ENCODE measurements at regions not wholly inside any gene's neighbourhood (a gene's known extent, or its start where the extent isn't known, plus 50 kb on each side); places are given as distances from the start of the nearest gene placed in this dataset.

DNA sequence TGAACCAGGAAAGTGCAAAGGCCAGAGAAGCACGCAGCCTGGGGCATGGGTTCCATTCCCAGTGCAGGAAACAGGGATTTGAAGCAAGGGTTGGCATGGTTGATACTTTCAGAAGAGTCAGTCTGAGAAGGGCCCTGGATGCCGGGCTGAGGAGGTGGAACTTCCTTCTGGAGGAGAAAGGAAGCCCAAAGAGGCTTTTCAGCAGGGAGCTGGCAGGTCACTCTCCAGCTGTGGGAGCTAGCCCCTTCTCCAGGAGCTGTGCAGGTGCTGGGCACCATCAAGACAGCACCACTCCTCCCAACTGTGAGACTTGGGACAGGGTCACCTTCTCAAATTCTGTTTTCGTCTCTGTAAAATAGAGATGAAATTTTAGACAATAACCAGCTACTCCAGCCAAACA, 169.8 kb downstream of the ZNF248 start:
- POLR2A ChIA-PET = no interaction called here
- no peak for DNase-seq (ENCODE audit: extremely low spot score)
- CTCF ChIA-PET = no interaction called here
- TF ChIP-seq SUZ12 (IDR thresholded peaks at IDR 0.05) (no peak), SP1 (IDR thresholded peaks at IDR 0.05) (no peak), L3MBTL2 (conservative IDR thresholded peaks at IDR 0.05) (no peak), LEF1 (IDR thresholded peaks at IDR 0.05; ENCODE audit: borderline replicate concordance) (no peak), TARDBP (IDR thresholded peaks at IDR 0.05) (no peak), CTBP1 (IDR thresholded peaks at IDR 0.05; ENCODE audit: borderline replicate concordance) (no peak), NFRKB (IDR thresholded peaks at IDR 0.05) (no peak), ARNT (IDR thresholded peaks at IDR 0.05) (no peak)

DNA sequence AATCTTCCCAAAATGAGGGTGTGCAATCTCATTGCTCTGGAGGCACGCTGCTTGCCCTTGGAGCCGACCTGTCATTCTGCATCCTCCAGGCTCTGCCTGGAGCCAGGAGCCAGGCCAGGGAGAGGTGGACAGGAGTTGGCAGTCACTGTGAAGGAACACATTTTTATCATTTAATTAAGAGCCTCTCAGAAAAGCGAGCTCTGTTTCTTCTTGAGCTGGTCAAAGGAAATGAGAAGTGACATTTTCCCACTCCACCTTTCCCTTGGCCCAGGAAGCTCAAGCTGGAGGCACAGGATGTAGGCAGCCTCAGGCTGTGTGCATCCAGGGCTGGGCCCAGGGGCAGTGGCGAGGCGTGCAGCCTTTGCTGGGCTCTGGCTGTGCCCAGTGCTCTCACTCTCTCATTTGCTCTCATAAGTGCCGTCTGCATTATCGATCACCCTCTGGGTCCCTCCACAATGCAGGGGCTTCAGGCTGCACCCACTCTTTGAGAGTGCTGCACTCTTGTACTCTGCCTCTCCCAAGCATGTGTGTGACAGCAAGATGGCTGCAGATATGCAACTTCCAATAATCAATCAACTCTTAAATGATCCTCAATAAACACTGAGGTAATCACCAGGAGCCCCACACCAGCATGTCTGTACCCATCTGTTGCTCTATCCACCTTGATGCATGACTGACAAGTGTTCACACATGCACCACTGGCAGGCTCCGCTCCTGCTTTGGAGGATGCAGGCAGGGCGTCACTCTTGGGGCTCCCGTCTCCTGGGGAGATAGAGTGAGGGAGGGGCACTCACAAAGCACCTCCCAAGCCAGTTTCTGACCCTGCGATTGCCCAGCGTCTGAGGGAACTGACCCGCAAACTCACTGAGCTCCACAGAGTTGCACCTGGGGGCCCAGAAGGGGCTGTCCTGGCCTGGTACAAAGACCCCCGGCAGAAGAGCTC, 171.4 kb downstream of the ZNF248 start:
- no peak for TF ChIP-seq ARNT (IDR thresholded peaks at IDR 0.05)
- no peak for TF ChIP-seq FOXK2 (IDR thresholded peaks at IDR 0.05)
- no peak for TF ChIP-seq BHLHE40 (IDR thresholded peaks at IDR 0.05; ENCODE audit: borderline replicate concordance)
- no peak for TF ChIP-seq SUZ12 (IDR thresholded peaks at IDR 0.05)
- TF ChIP-seq HDGF (IDR thresholded peaks at IDR 0.05; ENCODE audit: borderline replicate concordance) = no peak
- TF ChIP-seq ELF4 (IDR thresholded peaks at IDR 0.05) = no peak
- no peak for TF ChIP-seq FOXM1 (IDR thresholded peaks at IDR 0.05; ENCODE audit: borderline replicate concordance)
- TF ChIP-seq, protein P1, sequence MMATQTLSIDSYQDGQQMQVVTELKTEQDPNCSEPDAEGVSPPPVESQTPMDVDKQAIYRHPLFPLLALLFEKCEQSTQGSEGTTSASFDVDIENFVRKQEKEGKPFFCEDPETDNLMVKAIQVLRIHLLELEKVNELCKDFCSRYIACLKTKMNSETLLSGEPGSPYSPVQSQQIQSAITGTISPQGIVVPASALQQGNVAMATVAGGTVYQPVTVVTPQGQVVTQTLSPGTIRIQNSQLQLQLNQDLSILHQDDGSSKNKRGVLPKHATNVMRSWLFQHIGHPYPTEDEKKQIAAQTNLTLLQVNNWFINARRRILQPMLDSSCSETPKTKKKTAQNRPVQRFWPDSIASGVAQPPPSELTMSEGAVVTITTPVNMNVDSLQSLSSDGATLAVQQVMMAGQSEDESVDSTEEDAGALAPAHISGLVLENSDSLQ (IDR thresholded peaks at IDR 0.05) = no peak
- no peak for DNase-seq (ENCODE audit: extremely low spot score)
- CTCF ChIA-PET = no interaction called here
- POLR2A ChIA-PET = no interaction called here

DNA sequence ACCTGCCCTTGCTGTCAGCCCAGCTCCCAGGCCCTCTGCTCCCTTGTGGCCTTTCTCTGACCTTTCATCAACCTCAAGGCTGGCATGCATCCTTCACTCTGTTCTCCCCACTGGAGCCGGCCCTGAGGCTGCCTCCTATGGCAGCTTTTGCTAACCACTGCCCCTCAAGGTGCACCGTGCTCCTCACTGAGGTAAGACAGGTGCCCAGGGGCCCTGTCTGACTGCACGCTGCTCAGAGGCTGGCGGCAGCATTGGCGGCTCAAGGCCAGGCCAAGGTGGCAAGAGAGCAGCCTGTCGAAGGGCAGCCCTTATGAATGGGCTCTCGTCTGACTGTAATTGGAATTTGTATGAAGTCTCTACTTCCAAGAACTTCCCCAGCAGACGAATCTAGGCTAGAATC, 172.6 kb downstream of the ZNF248 start:
- TF ChIP-seq ELF4 (IDR thresholded peaks at IDR 0.05) = no peak
- no peak for TF ChIP-seq FOXM1 (IDR thresholded peaks at IDR 0.05; ENCODE audit: borderline replicate concordance)
- TF ChIP-seq SP1 (IDR thresholded peaks at IDR 0.05) = no peak
- TF ChIP-seq HDGF (IDR thresholded peaks at IDR 0.05; ENCODE audit: borderline replicate concordance) = no peak
- no peak for TF ChIP-seq LEF1 (IDR thresholded peaks at IDR 0.05; ENCODE audit: borderline replicate concordance)
- no peak for TF ChIP-seq TARDBP (IDR thresholded peaks at IDR 0.05)
- no peak for TF ChIP-seq NFRKB (IDR thresholded peaks at IDR 0.05)
- TF ChIP-seq, protein P1 (IDR thresholded peaks at IDR 0.05) = no peak
- no peak for TF ChIP-seq BHLHE40 (IDR thresholded peaks at IDR 0.05; ENCODE audit: borderline replicate concordance)
- TF ChIP-seq SUZ12 (IDR thresholded peaks at IDR 0.05) = no peak
- TF ChIP-seq FOXA1 (IDR thresholded peaks at IDR 0.05) = no peak
- TF ChIP-seq ZNF384 (IDR thresholded peaks at IDR 0.05) = no peak
- no peak for TF ChIP-seq ARNT (IDR thresholded peaks at IDR 0.05)
- no peak for TF ChIP-seq L3MBTL2 (conservative IDR thresholded peaks at IDR 0.05)
- no peak for TF ChIP-seq FOXK2 (IDR thresholded peaks at IDR 0.05)
- no peak for TF ChIP-seq CTBP1 (IDR thresholded peaks at IDR 0.05; ENCODE audit: borderline replicate concordance)
- no peak for DNase-seq (ENCODE audit: extremely low spot score)
- CTCF ChIA-PET = no interaction called here
- POLR2A ChIA-PET = no interaction called here

DNA sequence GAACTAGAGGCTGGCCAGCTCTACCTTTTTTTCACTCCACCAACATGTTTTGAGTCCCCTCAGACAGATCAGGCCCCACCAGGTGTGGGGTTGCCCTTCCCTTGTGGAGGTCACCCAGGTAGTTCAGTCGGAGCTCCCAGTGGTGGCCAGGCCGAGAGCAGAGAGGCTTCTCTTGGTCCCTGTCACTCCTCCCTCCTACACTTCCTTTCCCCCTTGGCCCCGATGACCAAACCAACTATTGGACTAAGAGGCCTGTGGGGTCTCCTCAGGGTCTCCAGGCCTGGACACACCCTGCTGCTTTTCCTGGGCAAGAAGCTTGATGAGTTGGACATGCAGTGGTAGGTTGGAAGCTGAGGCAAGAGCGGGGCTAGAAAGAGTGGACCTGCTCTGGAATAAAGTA, 174.8 kb downstream of the ZNF248 start:
- ChIA-PET CTCF (no interaction called here), POLR2A (no interaction called here)
- no peak for DNase-seq (ENCODE audit: extremely low spot score)
- TF ChIP-seq ARNT (IDR thresholded peaks at IDR 0.05) = no peak
- TF ChIP-seq FOXK2 (IDR thresholded peaks at IDR 0.05) = no peak
- TF ChIP-seq LEF1 (IDR thresholded peaks at IDR 0.05; ENCODE audit: borderline replicate concordance) = no peak
- no peak for TF ChIP-seq SP1 (IDR thresholded peaks at IDR 0.05)

DNA sequence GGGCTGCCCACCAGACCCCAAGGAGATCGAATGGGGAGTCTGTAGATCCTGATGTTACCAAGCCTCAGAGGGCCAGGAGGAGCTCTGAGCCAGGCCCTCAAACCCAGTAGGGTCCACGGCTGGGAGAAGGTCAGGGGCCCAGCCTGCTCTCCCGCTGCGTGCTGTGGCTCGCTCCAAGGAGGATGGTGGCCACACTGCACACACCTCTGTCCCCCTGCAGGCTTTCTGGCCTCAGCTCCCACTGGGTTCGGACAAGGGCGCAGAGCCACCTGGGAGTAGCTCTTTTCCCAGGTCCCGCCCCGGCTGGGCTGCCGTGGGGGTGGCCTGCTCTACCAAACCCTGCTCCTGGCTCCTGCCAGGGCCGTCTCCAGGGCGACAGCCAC, 175.8 kb downstream of the ZNF248 start:
- POLR2A ChIA-PET = no interaction called here

More for the DNA sequence above, 175.8 kb downstream of the ZNF248 start:
- TF ChIP-seq L3MBTL2 (conservative IDR thresholded peaks at IDR 0.05) (no peak), FOXK2 (IDR thresholded peaks at IDR 0.05) (no peak), CTBP1 (IDR thresholded peaks at IDR 0.05; ENCODE audit: borderline replicate concordance) (no peak), ELF4 (IDR thresholded peaks at IDR 0.05) (no peak), FOXM1 (IDR thresholded peaks at IDR 0.05; ENCODE audit: borderline replicate concordance) (no peak), NFRKB (IDR thresholded peaks at IDR 0.05) (no peak), ARNT (IDR thresholded peaks at IDR 0.05) (no peak), SUZ12 (IDR thresholded peaks at IDR 0.05) (no peak), FOXA1 (IDR thresholded peaks at IDR 0.05) (no peak), LEF1 (IDR thresholded peaks at IDR 0.05; ENCODE audit: borderline replicate concordance) (no peak), ZNF384 (IDR thresholded peaks at IDR 0.05) (no peak), TARDBP (IDR thresholded peaks at IDR 0.05) (no peak), HDGF (IDR thresholded peaks at IDR 0.05; ENCODE audit: borderline replicate concordance) (no peak), SP1 (IDR thresholded peaks at IDR 0.05) (no peak), BHLHE40 (IDR thresholded peaks at IDR 0.05; ENCODE audit: borderline replicate concordance) (no peak)
- TF ChIP-seq, protein P1 (IDR thresholded peaks at IDR 0.05) = no peak
- no peak for DNase-seq (ENCODE audit: extremely low spot score)
- CTCF ChIA-PET = no interaction called here
